GM23338 (cell line): ENCODE measurements at regions not wholly inside any gene's neighbourhood (a gene's known extent, or its start where the extent isn't known, plus 50 kb on each side); places are given as distances from the start of the nearest gene placed in this dataset.

Source experiments
- ATAC-seq: fragments of 200-7000 bp; cut with Tn5 transposase; 3 replicates; pipeline ENCODE4 v1.9.1; 2020
- DNase-seq: peaks from one replicate; pipeline ENCODE4 v3.0.0-alpha.2; 2015; ENCODE audit warnings: low spot score
- H2AFZ ChIP-seq: fragments of 200-600 bp; sonication (generic); 2 replicates; pipeline ENCODE4 v1.8.0; 2016; ENCODE audit warnings: antibody characterized with exemption, mild to moderate bottlenecking, moderate library complexity
- H3F3A ChIP-seq: fragments of 200-600 bp; sonication (generic); replicated peaks from 2 replicates; pipeline ENCODE4 v1.8.0; 2017; ENCODE audit warnings: antibody characterized with exemption, mixed run types, low read depth
- H3K27ac ChIP-seq: fragments of 200-600 bp; sonication (generic); 2 replicates; pipeline ENCODE4 v1.6.1; 2016; ENCODE audit warnings: low read depth
- H3K27me3 ChIP-seq: fragments of 200-600 bp; sonication (generic); 2 replicates; pipeline ENCODE4 v1.8.0; 2016; ENCODE audit warnings: mild to moderate bottlenecking, mixed run types, moderate library complexity; ENCODE audit not compliant: insufficient read depth
- H3K36me3 ChIP-seq: fragments of 200-600 bp; sonication (generic); 2 replicates; pipeline ENCODE4 v1.8.0; 2016; ENCODE audit warnings: mild to moderate bottlenecking; ENCODE audit not compliant: insufficient read depth
- H3K4me1 ChIP-seq: fragments of 200-600 bp; sonication (generic); 2 replicates; pipeline ENCODE4 v1.8.0; 2016; ENCODE audit warnings: mild to moderate bottlenecking, moderate library complexity; ENCODE audit not compliant: insufficient read depth
- H3K4me2 ChIP-seq: fragments of 200-600 bp; sonication (generic); 2 replicates; pipeline ENCODE4 v1.7.1; 2017; ENCODE audit warnings: mixed run types
- H3K4me3 ChIP-seq: fragments of 200-600 bp; sonication (generic); 2 replicates; pipeline ENCODE4 v1.6.1; 2016; ENCODE audit warnings: mixed run types
- H3K79me2 ChIP-seq: fragments of 200-600 bp; sonication (generic); replicated peaks from 2 replicates; pipeline ENCODE4 v1.8.0; 2017; ENCODE audit warnings: mild to moderate bottlenecking; ENCODE audit not compliant: insufficient read depth
- H3K9me2 ChIP-seq: fragments of 200-600 bp; sonication (generic); 2 replicates; pipeline ENCODE4 v1.8.0; 2017; ENCODE audit not compliant: insufficient read depth
- H4K20me1 ChIP-seq: fragments of 200-600 bp; sonication (generic); replicated peaks from 2 replicates; pipeline ENCODE4 v1.8.0; 2017; ENCODE audit warnings: mild to moderate bottlenecking; ENCODE audit not compliant: insufficient read depth
- H3K27ac Mint-ChIP-seq: 2 replicates; pipeline ENCODE4 v1.8.0; 2020; ENCODE audit warnings: inconsistent platforms, mild to moderate bottlenecking, moderate library complexity, mixed read lengths
- H3K27me3 Mint-ChIP-seq: 3 replicates; pipeline ENCODE4 v1.8.0; 2022; ENCODE audit warnings: low read depth, mild to moderate bottlenecking, moderate library complexity, mixed read lengths, inconsistent platforms; ENCODE audit not compliant: insufficient read depth, poor library complexity
- H3K36me3 Mint-ChIP-seq: 3 replicates; pipeline ENCODE4 v1.8.0; 2021; ENCODE audit warnings: low read depth, mild to moderate bottlenecking, inconsistent platforms, moderate library complexity, mixed read lengths
- H3K4me1 Mint-ChIP-seq: 3 replicates; pipeline ENCODE4 v1.8.0; 2020; ENCODE audit warnings: mild to moderate bottlenecking, inconsistent platforms, mixed read lengths
- H3K4me3 Mint-ChIP-seq: 3 replicates; pipeline ENCODE4 v1.8.0; 2021; ENCODE audit warnings: moderate library complexity, mild to moderate bottlenecking, inconsistent platforms, mixed read lengths
- H3K9me3 Mint-ChIP-seq: 3 replicates; pipeline ENCODE4 v1.8.0; 2020; ENCODE audit warnings: moderate library complexity, mild to moderate bottlenecking, inconsistent platforms, mixed read lengths
- CREB1 ChIP-seq: fragments of 250-450 bp; sonication (Bioruptor Pico); IDR thresholded peaks from 2 replicates; pipeline ENCODE4 v1.5.0; 2020; ENCODE audit warnings: low read depth, mild to moderate bottlenecking, moderate library complexity
- CTCF ChIP-seq, 2 experiments: fragments of 200-600 bp in 1 of 2; sonication (generic) in 1 of 2; conservative IDR thresholded peaks; 2 replicates each; pipeline versions ENCODE4 v1.5.1 to v1.6.1; 2016 to 2017; ENCODE audit warnings: antibody characterized with exemption in 2 of 2, low read depth in 2 of 2, mild to moderate bottlenecking in 2 of 2, moderate library complexity in 1 of 2
- ETS1 ChIP-seq: IDR thresholded peaks from 2 replicates; pipeline ENCODE4 v1.6.1; 2016; ENCODE audit warnings: antibody characterized with exemption
- EZH2 ChIP-seq: fragments of 200-600 bp; sonication (generic); IDR thresholded peaks from one replicate; pipeline ENCODE4 v1.8.0; 2017; ENCODE audit warnings: antibody characterized with exemption, mild to moderate bottlenecking, low read depth; ENCODE audit not compliant: unreplicated experiment
- EZH2phosphoT487 ChIP-seq: fragments of 200-600 bp; sonication (generic); IDR thresholded peaks from one replicate; pipeline ENCODE4 v1.8.1; 2018; ENCODE audit warnings: antibody characterized with exemption; ENCODE audit not compliant: unreplicated experiment
- POLR2AphosphoS5 ChIP-seq: IDR thresholded peaks from 2 replicates; pipeline ENCODE4 v1.6.1; 2016; ENCODE audit warnings: antibody characterized with exemption, low read depth
- REST ChIP-seq: IDR thresholded peaks from one replicate; pipeline ENCODE4 v1.6.1; 2018; ENCODE audit warnings: antibody characterized with exemption; ENCODE audit not compliant: unreplicated experiment
- STAT1 ChIP-seq: IDR thresholded peaks from one replicate; pipeline ENCODE4 v1.6.1; 2016; ENCODE audit warnings: antibody characterized with exemption; ENCODE audit not compliant: unreplicated experiment
- ZNF114 ChIP-seq: fragments of 250-450 bp; sonication (Bioruptor Pico); IDR thresholded peaks from 2 replicates; pipeline ENCODE4 v1.5.0; 2020; ENCODE audit warnings: mild to moderate bottlenecking, moderate library complexity
- ZNF331 ChIP-seq: fragments of 250-450 bp; sonication (Bioruptor Pico); IDR thresholded peaks from 2 replicates; pipeline ENCODE4 v1.5.0; 2020; ENCODE audit warnings: low read depth, mild to moderate bottlenecking, moderate library complexity

GRCh38 chr6:76124018-76124417 is 51.6 kb upstream of the IMPG1 start:
- Mint-ChIP-seq H3K27me3 (peaks cover 64% of the 10 kb centered on the region), H3K36me3 (peaks cover 3% of the 10 kb centered on the region; the same call in 2 of the 3 replicates), H3K9me3 (peaks cover 10% of the 10 kb centered on the region), H3K27ac (no peak overlapping the region), H3K4me1 (peaks cover 12% of the 10 kb centered on the region), H3K4me3 (no peak overlapping the region)
- Histone ChIP-seq H3K27me3 (peaks cover 91% of the 10 kb centered on the region), H3K4me1 (peaks cover 4% of the 10 kb centered on the region; the same call in 1 of the 2 replicates), H3K36me3 (no peaks in the 10 kb centered on the region), H2AFZ (no peak overlapping the region), H3K9me2 (no peaks in the 10 kb centered on the region), H3K79me2 (no peaks in the 10 kb centered on the region), H3K4me2 (no peak overlapping the region), H4K20me1 (no peaks in the 10 kb centered on the region; the same call in none of the 2 replicates), H3K27ac (no peak overlapping the region), H3F3A (no peaks in the 10 kb centered on the region), H3K4me3 (no peak overlapping the region)
- TF ChIP-seq ETS1 (no peak), ZNF114 (CRISPR knock-in tag) (no peak), CREB1 (CRISPR knock-in tag) (no peak), STAT1 (no peak), POLR2AphosphoS5 (no peak), REST (no peak), ZNF331 (CRISPR knock-in tag) (no peak), EZH2 (no peak), CTCF (conservative IDR thresholded peaks at IDR 0.05; ENCODE audit: low read depth in 2 of 2) (no peak), EZH2phosphoT487 (no peak)
- ATAC-seq (no peak), DNase-seq (no peak)
